Activated naive CD4-positive, alpha-beta T cell treated with anti-CD3 and anti-CD28 coated beads, Interleukin-2, amount 50 U/mL, for 72 hours (primary cell): ENCODE measurements at regions not wholly inside any gene's neighbourhood (a gene's known extent, or its start where the extent isn't known, plus 50 kb on each side); places are given as distances from the start of the nearest gene placed in this dataset.
"Not testable (repeated sequence)": the region's sequence is repeated elsewhere in the genome, so short reads cannot be mapped to it uniquely, and the experiment has no call there.

Experiments used
- ATAC-seq, 2 donors: fragments of 150-1000 bp; cut with Tn5 transposase; 2 replicates each; pipeline ENCODE4 v1.10.0; 2021; ENCODE audit warnings: mild to moderate bottlenecking in 2 of 2, moderate library complexity in 2 of 2
- DNase-seq, 2 donors: peaks; one replicate each; pipeline ENCODE4 v3.0.0; 2021 to 2022; ENCODE audit warnings: low spot score in 2 of 2
- H3K27ac Mint-ChIP-seq, 2 donors: one replicate each; pipeline ENCODE4 v1.8.0; 2022; ENCODE audit warnings: mild to moderate bottlenecking in 2 of 2, mixed read lengths in 2 of 2
- H3K36me3 Mint-ChIP-seq, 2 donors: one replicate each; pipeline ENCODE4 v1.8.0; 2022; ENCODE audit warnings: mixed read lengths in 2 of 2
- H3K9me3 Mint-ChIP-seq, 2 donors: one replicate each; pipeline ENCODE4 v1.8.0; 2022; ENCODE audit warnings: mixed read lengths in 2 of 2

DNA sequence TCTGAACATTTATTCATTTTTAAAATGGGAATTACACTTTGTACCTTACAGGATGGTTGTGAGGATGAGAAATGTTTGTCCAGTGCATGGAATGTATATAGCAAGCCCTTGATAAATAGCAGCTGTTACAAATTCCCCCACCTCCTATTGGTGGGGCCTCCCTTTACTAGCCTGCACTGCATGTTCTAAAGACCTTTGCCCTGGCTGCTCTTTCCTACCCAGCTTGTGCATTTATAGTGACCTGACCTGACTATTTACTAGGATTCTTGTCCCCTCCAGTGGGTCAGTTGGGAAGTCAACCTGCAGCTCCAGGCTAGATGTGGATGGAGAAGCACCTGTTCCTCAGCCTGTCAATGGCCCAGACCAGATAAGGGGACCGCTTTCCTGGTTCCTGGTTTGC is 180.3 kb downstream of the HIPK3 start:
- no peak for ATAC-seq

DNA sequence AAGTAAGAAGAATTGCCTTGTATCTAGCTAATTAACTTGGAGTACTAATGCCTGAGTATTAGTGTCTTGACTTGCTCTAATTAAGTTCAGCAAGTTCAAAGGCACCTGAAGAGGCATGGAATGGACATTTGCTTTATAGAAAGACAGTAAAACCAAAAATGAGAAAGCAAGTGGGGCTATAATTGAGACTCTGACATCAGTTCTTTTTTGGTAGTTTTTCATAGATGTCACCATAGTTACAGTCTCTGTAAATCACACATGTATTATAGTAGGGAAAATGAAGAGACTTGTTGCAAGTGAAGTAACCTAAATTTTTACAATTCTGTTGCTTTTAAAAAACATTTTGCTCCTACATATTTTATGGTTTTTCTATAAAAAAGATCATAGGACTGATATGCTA is 178.0 kb downstream of the HIPK3 start:
- Mint-ChIP-seq H3K27ac (no peak overlapping the region), H3K36me3 (peaks cover 5 to 6% of the 10 kb centered on the region in 2 donors), H3K9me3 (peaks cover 5 to 6% of the 10 kb centered on the region in 2 donors)
- ATAC-seq (no peak), DNase-seq (no peak)

More for the DNA sequence above, 180.3 kb downstream of the HIPK3 start:
- H3K36me3 Mint-ChIP-seq: peaks cover 0 to 6% of the 10 kb centered on the region in 2 donors
- H3K27ac Mint-ChIP-seq: no peak overlapping the region
- H3K9me3 Mint-ChIP-seq: peaks cover under 1 to 5% of the 10 kb centered on the region in 2 donors
- DNase-seq: no peak

DNA sequence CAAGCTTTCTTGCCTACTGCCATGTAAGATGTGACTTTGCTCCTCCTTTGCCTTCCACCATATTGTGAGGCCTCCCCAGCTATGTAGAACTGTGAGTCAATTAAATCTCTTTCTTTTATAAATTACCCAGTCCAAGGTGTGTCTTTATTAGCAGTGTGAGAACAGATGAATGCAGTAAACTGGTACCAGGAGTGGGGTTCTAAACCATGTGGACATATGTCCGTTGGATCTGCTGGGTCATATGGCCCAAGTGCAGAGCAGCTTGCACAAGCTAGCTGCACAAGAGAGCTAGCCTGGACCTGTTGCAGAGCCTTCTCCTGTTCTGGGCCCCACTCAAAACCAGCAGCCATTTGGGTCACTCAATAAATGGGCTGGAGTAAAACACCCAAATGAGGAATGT is 177.1 kb downstream of the HIPK3 start:
- no peak for ATAC-seq

DNA sequence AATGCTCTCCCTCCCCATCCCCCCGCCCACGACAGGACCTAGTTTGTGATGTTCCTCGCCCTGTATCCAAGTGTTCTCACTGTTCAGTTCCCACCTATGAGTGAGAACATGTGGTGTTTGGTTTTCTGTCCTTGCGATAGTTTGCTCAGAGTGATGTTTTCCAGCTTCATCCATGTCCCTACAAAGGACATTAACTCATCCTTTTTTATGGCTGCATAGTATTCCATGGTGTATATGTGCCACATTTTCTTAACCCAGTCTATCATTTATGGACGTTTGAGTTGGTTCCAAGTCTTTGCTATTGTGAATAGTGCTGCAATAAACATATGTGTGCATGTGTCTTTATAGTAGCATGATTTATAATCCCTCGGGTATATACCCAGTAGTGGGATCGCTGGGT is 171.3 kb downstream of the HIPK3 start:
- peaks cover 10 to 13% of the 10 kb centered on the region in 2 donors for H3K36me3 Mint-ChIP-seq
- ATAC-seq, DNase-seq, H3K27ac Mint-ChIP-seq: not testable (repeated sequence)
- peaks cover 7 to 13% of the 10 kb centered on the region in 2 donors for H3K9me3 Mint-ChIP-seq

More for the DNA sequence above, 177.1 kb downstream of the HIPK3 start:
- no peak for DNase-seq
- Mint-ChIP-seq H3K27ac (no peak overlapping the region), H3K36me3 (peaks cover 11% of the 10 kb centered on the region in 2 donors), H3K9me3 (peaks cover 10 to 12% of the 10 kb centered on the region in 2 donors)

DNA sequence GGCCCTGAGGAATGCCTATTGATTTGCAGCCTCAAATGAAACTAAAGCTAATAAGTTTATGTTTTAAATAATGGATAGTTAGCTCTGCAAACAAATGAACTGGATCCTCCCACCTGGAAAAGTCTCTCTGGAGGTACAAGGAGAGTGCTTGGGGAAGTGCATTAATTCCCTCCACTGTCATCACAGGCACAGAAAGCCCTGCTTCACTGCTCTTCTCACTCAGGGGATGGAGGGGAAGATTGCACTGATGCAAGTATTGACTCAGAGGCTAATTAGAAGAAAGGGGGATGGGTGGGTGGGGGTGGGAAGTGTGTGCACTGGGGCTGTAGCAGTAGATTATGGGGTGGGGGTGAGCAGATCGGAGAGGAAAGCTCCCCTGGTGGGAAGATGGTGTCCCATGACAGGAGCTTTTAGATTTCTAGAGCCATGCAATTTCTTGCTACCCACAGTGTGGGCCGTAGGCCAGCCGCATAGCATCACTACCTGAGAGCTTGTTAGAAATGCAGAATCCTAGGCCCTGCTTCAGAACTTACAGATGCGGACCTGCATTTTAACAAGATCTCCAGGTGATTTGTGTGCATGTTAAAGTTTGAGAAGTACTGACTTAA is 163.9 kb downstream of the HIPK3 start:
- Mint-ChIP-seq H3K36me3 (no peaks in the 10 kb centered on the region), H3K27ac (no peak overlapping the region), H3K9me3 (no peaks in the 10 kb centered on the region)
- DNase-seq: no peak
- no peak for ATAC-seq

DNA sequence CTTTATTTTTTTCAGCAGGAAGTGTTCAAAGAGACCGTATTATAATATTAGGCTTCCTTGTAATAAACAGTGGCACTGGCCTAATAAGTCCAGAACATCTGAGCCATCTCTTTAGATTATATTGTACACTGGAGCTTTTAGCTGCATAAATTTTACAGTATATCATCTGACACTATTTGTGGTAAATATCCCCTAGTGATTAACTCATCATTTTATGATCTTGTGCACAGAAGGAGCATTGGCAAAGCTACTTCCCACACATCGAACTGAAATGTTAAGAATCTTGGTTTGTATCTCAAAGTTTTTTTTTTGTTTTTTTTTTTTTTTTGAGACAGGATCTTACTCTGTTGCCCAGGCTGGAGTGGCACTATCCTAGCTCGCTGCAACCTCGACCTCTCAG is 162.7 kb downstream of the HIPK3 start:
- ATAC-seq: no peak
- no peak for DNase-seq
- no peaks in the 10 kb centered on the region for H3K36me3 Mint-ChIP-seq
- no peaks in the 10 kb centered on the region for H3K9me3 Mint-ChIP-seq
- no peak overlapping the region for H3K27ac Mint-ChIP-seq

DNA sequence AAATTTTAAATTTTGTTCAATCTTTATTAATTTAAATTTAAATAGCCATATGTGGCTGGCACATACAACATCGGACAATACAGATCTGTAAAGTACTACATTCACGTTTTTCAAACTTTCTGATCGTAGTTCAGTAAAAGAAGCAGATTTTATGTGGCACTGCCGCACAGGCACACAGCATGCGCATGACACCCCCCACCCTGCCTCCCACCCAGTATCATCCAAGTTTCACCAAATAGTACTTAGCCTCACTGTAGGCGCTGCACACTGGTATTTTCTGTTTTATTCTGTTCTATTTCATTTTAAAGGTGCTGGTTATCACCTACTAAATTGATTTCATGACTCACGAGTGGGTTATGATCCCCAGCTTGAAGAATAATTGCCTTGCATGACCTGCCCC is 159.9 kb downstream of the HIPK3 start:
- Mint-ChIP-seq H3K36me3 (no peaks in the 10 kb centered on the region), H3K27ac (no peak overlapping the region), H3K9me3 (no peaks in the 10 kb centered on the region)
- ATAC-seq (no peak), DNase-seq (no peak)

DNA sequence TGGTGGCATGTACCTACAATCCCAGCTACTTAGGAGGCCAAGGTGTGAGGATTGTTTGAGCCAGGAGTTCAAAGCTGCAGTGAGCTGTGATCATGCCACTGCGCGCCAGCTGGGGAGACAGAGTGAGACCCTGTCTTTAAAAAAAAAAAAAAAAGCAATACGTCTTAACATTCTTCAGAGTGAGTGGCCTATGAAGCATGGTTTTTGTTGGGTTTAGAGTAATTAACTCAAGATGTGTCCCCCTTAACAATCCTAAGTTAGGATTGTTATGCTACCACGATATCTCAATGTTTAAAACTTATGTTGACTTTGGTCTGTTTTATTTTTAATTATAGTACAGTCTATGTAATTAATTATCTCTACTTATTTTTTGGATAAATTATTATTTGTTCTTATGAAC is 156.1 kb downstream of the HIPK3 start:
- ATAC-seq: no peak
- H3K36me3 Mint-ChIP-seq: no peaks in the 10 kb centered on the region
- no peak for DNase-seq
- H3K27ac Mint-ChIP-seq: no peak overlapping the region
- H3K9me3 Mint-ChIP-seq: no peaks in the 10 kb centered on the region

DNA sequence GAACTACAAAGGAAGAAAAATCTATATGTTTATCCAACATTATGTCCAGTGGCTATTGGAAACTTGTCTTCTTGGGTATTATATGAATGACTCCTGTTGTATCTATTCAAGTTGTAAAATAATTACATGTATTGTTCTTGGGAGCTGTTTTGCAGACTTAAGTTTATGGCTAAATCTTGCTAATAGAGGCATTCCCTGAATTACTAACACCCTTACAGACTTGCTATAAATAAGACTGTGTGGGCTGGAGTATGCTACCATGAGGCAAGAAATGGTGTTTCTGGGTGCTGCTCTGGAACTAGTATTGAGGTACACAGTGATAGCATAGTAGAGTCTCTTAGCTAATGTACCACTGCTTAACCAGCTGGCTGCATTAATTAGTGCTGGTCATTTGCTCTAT is 155.1 kb downstream of the HIPK3 start:
- ATAC-seq (no peak), DNase-seq (no peak)
- H3K36me3 Mint-ChIP-seq: no peaks in the 10 kb centered on the region
- no peaks in the 10 kb centered on the region for H3K9me3 Mint-ChIP-seq
- no peak overlapping the region for H3K27ac Mint-ChIP-seq

DNA sequence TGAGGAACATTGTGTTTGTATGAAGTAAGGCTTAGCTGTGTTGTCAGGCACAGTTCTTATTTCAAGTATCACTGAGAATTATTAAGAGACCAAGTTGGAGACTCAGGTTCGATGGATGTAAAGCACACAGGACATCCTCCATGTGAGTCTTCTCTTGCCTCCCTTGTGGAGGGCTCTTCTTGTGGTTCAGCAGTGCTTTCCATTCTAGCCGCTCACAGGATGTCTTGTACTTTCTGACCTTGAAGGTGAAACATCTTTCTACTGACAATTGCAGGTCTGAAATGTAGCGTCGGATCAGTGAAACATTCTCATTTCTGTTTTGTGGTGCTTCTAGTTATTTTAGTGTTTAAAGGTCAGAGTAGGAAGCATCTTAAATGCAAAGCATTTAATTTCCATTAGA is 154.6 kb downstream of the HIPK3 start:
- H3K36me3 Mint-ChIP-seq: no peaks in the 10 kb centered on the region
- no peaks in the 10 kb centered on the region for H3K9me3 Mint-ChIP-seq
- ATAC-seq: no peak
- no peak overlapping the region for H3K27ac Mint-ChIP-seq
- DNase-seq: no peak

DNA sequence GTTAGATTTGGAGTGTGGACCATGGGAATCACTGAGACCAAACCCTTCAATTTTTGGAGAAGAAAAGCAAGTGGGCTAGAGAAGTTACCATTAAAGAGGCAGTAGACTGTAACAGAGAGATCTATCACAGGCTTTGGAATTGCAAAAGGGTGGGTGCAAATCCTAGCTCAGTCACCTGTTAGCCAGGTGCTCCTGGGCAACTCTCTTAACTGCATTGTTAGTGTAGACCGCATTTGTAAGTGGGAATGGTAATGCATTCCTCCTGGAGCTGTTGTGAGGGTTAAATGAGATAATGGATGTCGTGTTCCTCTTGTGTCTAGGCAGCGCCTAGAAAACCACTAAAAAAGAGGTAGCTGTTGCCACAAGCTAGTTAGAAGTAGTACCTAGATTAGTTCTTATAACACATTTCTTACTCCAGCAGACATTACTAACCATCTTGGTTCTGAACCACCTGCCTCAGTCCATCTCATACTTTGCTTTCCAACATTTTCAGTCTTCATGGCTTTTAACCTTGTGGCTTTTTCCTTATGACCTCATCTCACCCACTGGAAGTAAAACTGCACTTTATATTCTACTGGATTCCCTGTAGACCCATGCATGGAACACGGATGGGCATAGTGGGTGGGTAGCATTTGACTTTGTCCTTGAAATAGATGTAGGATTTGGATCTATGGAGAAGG is 153.0 kb downstream of the HIPK3 start:
- Mint-ChIP-seq H3K9me3 (no peaks in the 10 kb centered on the region), H3K27ac (no peak overlapping the region), H3K36me3 (no peaks in the 10 kb centered on the region)
- no peak for DNase-seq
- no peak for ATAC-seq
